NCI-H2081 treated with DMSO at 0.1 percent for 48 hours (cell line): ENCODE measurements at regions not wholly inside any gene's neighbourhood (a gene's known extent, or its start where the extent isn't known, plus 50 kb on each side); places are given as distances from the start of the nearest gene placed in this dataset.
"Not testable (repeated sequence)": the region's sequence is repeated elsewhere in the genome, so short reads cannot be mapped to it uniquely, and the experiment has no call there.

Experiments
- DNase-seq: peaks from one replicate; lab custom pipeline; 2025; lab: John Stamatoyannopoulos, UW

DNA sequence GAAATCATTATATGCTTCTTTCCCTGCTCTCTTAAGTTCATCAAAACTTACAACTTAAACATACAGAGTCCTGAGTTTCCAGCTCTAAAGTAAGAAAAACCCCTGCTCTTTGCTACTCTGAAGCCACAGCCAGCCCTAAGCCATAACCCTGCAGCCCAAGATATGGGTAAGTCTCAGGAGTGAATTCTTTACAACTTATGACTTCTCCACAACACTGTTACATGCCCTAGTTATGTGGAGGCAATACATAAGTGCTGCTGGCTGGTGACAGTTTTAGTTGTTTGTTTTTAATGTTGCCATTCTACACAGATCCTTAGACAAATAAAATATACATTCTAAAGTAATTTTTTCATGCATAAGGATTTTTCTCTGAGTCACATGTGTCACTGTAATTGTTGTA lies 100.2 kb downstream of the FBXO8 start:
- no peak for DNase-seq

DNA sequence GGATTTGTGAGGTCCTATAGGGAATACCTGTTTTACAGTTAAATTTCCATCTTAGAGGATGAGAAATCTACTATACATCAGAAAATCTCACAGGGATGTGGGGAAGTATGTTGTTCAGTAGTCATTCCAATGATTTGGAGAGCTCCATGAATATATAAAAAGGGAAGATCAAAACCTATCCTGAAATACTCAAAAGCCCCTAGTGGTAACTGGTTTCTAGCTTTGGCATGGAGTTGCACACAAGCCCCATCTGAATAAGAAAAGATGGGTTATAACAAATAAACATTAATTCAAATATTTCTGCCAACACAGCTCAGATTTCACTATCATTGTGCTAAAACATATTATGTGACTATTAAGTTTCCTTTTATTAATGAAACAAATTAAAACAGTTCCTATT lies 101.6 kb downstream of the FBXO8 start:
- DNase-seq, result no peak

DNA sequence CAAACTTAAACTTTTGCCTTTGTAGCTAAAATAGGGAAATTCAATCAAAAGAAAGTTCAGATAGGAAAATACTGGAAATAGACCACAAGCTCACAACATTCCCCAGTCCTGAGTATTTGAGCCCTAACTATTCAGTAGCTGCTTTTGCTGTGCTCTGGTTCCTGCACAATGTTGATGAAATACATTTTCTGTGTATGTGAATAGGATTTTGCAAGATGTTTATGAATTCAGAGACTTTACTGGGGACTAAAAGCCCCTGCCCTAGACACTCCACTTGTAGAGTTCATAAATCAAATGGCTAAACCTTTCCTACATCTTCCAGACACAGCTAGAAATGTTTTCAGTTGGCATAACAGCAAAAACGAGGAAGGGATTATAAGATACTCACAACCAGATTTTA lies 105.9 kb downstream of the FBXO8 start:
- DNase-seq, result no peak

DNA sequence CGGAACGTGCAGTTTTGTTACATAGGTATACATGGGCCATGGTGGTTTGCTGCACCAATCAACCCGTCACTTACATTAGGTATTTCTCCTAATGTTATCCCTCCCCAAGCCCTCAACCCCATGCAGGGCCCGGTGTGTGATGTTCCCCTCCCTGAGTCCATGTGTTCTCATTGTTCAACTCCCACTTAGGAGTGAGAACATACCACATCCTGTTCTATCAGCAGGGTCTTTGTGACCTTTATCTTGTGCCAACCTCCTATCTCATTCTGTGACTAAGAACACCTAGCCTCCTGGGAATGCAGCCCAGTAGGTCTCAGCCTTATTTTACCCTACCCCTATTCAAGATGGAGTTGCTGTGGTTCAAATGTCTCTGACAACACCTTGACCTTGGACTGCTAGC lies 107.6 kb downstream of the FBXO8 start:
- not testable (repeated sequence) for DNase-seq

DNA sequence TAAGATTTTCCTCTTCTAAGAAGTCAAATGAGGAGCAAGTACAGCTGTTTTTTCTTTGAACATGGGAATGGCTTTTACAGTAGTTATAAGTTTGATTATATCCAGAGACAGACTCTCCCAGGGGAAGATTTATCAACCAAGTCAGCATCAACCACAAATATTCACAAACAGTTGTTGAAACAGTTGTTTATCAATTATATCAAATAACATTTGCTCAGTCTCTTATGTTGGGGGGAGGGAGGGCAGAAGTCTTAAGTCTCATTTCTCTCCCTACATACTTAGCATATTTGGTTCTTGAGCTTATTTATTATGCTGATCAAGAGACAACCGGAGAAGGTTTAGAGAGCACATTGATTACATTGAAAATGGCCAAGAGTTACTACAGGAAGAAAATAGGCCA lies 110.1 kb downstream of the FBXO8 start:
- no peak for DNase-seq

DNA sequence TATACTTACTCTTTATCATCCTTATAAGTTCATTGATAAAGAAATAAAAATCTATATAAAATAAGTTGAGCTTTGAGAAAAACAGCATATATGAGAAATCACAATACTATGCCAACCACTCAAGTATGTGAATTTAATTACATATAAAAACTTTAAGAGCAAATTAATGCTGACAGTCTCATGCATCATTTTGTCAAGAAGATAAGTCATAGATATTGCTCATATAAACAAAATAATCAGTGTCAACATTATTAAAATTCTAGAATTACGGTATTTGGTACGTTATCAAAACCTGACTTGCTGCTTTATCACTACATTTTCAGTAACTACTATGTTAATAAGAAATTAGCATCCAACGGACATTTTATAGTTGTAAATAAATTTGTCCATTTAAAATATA lies 111.2 kb downstream of the FBXO8 start:
- DNase-seq, result no peak

DNA sequence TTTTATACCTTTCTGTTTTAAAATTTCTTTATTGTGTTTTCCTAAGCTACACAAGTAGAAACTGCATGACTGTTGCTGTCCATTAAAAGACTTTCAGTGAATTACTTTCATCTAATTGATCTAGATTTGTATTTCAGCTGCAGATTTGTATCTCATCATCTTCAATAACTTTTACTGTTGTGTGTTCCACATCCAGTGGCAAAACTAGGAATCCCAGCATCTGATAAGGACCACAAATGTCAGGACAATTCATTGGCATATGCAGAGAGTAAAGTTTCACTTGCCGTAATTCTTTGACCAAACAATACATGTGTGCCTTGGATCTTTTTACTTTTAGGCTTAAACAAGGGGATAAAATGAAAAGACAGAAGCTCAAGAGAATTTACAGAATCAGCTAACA lies 112.6 kb downstream of the FBXO8 start:
- DNase-seq, result no peak

DNA sequence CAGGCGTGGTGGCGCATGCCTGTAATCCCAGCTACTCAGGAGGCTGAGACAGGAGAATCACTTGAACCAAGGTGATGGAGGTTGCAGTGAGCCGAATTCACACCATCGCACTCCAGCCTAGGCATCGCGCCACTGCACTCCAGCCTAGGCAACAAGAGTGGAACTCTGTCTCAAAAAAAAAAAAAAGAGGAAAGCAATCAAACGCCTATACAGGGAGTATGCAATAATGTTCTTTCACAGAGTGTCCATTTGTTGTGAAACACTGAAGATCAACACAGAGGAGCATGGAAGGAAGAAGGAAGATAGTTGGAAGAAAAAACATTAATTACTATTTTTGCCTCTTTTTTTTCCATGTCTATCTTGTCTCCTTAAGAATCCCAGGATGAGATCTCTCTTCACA lies 113.4 kb downstream of the FBXO8 start:
- no peak for DNase-seq

DNA sequence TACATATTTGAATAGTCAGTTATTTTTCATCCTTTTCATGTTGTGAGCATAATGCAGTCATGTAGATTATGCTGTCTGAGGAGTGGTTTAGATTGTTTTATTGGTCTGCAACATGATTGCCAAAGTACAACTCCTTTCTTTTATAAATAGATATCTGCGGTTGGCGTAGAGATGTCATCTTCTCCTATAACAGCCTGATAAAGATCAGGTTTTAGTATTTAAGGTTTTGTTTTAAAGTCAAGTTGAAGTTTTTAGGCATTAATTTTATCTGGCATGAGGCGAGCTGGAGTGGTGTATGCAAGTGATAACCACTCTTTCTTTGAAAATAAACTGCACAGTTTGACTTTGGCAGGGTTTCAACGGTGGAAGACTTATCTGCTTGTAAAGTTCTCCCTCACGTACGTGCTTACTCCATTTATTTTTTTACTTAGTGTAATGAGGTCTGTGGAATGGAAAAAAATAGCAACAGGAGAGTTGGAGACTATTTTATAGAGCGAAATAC lies 126.3 kb downstream of the FBXO8 start:
- no peak for DNase-seq

DNA sequence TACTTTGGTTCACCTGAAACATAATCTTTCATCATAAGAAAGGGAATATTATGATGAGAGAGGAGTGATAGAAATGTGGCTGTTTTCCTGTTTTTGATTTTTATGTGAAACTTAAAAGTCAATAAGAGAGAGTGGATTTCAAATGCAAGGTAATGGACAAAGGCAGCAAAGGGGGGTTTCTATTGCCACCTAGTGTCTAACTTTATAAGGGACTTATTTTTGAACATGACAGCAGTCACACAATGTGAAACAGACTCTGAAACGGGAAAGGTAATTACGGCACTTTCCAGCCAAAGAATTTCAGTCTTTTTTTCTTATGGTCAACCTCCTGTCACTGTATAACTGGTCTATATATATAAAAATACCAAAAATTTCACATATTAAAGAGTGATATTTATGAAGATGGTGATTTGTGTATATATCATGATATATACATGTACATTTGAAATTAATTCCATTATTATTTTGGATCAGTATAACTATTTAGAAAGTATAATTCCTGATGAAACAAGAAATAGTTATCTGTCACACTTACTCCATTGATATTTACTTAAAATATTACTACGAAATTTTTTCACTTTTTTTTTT lies 127.1 kb downstream of the FBXO8 start:
- peak; percentile 23 for DNase-seq

DNA sequence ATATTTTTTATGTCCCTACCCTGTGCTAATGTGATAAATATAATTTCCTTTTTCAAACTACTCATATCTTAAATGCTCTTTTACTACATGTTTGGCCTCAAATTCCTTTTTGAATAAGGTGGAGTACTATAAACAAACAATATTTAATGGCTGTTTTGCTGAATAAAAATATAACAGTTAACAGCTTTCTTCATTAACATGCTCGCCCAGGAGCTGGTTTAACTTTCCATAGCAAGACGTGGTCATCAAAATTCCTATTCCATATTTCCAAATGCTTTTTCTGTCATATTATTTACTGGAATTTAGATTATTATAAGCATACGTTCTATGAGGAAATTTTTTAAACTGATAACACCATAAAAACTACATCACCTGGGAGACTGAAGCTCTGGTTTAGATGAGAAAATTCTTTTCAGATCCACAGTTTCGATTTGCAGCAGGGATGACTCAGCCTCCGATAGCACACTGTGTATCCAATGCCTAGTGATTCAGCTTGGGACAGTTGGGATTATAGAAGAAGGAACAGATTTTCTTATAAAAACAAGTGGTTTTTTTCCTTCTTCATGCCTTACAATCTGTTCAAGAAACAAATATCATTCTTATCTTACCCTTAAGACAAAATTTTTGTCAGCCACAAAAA lies 129.1 kb downstream of the FBXO8 start:
- peak; percentile 14 for DNase-seq

DNA sequence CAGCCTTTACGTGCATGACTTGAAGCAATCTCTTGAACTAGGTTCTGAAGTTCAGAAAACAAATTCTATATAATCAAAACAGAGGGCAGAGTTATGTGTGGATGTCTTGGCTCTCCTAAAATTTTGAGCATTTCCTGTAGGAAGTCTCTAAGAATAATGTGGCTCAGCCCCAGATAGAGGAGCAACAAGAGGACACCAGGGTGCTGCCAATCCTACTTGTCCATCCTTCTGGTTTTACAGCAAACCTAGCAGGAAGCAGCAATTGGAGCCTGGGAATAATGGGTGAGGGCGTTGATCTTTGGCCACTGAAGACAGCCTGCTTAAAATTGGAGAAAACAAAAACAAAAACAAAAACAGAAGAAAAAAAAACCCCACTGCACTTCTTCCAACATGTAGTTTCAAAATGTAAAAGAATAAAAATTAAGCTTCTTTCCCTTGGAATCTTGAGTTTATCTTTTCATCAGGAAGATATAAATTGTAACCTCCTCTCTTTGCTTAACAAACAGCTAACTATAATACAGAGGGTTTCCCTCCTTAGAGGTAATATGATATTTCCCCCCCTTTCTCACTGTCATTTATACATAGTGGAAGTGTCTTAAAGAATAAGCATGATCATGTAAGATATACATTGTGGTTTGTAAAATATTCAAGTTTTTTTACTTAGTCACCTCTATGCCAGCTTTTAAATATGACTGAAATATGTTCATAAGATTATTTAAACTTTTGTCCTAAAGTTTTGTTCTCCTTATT lies 130.6 kb downstream of the FBXO8 start:
- DNase-seq, result no peak

DNA sequence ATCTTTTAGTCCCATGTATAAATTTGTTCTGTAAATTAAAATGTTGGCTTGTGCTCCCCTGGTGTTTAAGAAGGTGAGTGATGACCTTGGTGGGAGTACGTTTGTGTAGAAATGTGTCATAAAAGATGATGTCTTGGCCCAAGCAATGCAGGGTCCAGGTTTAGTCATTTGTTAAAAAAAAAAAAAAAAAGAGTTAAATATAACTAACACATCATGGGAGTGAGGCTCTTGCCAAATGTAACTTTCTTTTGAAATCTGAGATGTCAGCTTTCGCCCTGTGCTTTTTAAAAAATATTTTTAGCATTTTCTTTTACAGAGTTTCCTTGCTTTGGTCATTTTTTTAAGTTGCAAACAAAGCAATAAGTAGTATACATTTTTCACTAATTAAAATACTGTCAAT lies 135.6 kb downstream of the FBXO8 start:
- no peak for DNase-seq

DNA sequence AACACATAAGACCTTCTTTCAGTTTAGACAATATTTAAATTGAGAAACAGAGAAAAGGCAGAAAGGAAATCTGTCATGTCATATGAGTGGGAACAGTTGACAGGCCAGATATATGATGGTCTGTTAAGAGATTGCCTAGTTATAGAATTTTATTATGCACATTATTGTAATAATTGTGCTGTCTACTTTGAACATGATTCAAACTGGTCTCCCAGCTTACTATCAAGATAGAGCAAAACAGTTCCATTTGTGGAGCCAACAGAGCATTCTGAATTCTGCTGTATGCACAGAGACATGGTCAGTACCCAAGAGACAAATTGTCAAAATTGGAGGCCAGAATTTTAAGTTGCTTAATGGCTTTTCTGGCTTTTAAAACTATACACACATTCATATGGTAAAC lies 139.4 kb downstream of the FBXO8 start:
- no peak for DNase-seq

DNA sequence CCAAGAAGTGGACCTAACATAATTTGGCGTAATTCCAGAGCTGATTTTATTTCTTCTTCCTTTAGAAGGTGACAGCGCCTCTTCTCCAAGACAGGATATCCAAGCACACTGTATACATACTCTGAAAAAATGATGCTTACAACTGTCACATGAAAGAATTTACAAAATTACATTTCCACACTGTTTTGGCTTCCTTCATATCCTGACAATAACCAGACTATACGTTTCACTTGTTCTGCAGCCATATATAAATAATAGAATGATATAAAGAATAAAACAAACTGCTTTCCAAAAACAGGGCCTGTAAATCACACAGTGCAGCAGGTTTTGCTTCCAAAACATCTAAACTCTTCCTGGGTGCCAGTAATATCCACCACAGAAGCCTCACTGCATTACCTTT lies 141.6 kb downstream of the FBXO8 start:
- DNase-seq, result no peak

DNA sequence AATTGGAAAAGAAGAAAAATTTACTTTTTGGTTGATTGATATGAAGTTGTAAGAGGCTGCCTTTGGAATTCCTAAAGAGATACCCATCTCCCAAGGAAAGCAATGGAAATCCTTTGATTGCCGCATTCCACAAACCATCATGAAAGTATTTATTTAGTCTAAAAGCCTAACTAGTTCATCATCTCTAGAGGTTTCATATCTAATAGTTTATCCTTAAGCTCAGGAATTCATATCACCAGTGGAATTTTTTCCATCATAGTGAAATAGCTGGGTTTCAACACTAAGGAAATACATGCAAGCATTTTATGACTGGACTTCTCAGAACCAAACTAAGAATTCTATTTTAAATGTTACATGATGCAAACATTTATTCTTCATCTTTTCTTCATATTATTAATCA lies 144.9 kb downstream of the FBXO8 start:
- no peak for DNase-seq

DNA sequence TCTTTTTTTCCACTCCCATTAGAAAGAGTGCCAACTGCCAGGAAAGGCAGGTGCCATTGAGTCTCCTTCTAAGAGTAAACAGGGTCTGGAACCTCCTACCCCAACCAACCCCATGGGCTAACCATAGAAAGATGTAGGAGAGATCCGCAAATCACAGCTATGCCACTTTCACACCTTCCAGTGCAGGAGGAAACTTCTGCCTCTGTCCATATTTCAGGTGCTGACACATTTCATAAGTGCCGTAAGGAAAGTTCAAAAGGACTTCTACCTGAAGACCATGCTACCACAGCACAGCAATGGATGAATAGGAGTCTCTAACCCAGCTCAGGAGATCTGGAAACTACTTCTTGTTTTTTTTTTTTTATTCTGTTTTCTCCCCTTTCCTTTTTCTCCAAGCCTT lies 145.8 kb downstream of the FBXO8 start:
- no peak for DNase-seq

DNA sequence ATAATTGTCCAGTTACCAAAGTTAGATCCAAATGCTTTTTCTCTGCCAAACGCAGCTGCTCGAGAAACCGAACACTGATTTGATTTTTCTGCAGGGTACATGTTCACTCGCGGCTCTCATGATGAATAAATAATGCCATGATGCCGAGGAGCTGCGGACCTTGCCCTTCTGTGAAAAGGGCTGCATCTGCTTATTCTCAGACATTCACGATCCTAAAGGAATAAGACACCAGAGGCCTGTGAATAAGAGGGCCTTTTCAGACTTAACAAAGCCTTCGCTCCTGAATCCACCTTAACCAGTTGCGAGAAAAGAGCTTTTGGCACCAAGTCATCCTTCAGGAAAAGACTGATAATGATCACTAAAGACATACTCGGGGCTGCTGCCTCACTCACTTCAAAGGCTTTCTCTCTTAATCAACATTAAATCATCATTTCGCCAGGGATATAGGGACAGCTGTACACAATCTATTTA lies 147.5 kb downstream of the FBXO8 start:
- no peak for DNase-seq

DNA sequence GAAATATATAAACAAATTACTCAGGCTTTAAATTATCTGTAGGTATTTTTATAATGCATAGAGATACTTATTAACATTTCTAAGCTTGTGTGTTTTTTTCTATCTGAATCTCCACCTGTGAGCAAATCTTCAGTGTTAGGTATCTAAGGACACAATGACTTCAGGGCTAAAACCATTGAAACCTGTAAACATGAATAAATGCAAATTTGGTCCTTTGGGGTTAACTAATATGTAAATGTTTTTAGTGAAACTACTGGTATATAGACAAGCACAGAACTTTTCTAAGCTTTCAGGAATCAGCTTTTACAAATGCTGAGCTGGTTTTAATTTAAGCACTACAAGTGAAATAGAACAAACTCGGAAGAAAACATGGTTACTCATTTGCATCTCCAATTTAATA lies 147.9 kb downstream of the FBXO8 start:
- DNase-seq, result no peak

DNA sequence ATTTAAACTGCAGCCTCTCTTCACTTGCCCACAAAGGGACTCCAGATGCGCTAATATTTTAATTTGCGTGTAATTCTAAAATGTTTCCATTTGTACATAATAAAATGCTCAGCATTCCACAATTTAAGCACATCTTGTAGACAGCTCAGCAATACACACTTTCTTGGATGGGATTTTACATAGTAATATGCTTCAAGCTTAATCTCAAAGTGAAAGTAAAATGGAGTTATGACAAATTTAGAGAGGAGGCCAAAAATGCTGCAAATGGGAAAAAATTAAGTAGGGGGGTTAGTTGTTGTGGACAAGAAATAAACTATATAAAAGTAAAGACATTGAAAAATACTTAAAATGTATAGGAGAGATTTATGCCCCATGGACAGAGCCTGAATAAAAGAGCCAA lies 149.1 kb downstream of the FBXO8 start:
- no peak for DNase-seq

DNA sequence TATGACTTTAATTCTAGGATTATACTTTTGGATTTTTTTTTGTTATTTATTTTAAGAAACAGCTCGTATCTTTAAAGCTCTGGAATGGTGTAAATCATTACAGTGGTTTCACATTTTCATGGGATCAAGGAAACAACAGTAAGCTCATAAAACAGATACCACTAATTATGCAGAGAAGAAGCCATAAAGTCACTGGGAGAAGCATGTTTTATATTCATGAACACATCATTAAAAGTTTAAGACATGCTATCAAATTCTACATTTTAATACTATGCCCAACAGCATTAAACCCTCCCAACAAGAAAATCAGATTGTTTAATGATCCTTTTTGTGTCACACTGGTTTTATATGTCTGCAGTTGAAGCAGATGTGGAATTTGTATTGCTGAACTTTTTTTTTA lies 149.9 kb downstream of the FBXO8 start:
- no peak for DNase-seq

DNA sequence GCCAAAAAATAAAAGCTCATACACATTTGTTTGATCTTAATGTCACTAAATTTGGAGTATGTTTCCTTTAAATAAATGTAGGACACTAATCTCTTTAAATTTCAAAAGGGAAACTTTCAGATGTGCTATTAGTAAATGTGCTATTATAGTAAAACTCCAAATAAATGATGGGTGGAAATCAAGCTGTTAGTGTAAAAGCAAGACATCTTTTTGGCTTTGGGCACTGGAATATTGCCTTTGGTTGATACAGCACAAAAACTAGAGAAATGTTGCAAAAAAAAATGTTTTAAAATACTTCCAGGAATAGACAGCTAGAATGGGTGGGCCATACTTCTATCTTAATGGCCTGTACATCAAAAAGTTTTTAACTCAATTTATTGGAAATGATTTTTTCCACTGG lies 151.6 kb downstream of the FBXO8 start:
- no peak for DNase-seq

DNA sequence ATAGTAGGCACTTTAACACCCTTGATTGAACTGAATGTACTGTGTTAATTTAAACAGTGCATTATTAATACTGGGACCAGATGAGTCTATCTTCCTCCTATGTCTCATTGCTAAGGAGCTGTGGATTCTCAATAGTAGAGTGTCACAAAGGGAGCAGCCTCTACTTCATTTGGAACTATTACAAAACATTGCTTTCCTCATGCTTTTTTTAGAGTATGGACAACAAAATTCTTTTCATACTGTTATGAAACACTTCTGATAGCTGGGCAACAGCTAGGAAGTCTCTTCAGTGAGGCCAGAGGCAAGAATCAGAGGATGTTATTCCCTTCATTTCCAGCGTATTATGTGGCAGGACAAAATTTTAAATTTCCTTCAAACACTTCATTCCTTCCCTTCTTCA lies 160.8 kb downstream of the FBXO8 start:
- no peak for DNase-seq
